NCI-H1105 (cell line): ENCODE measurements at regions not wholly inside any gene's neighbourhood (a gene's known extent, or its start where the extent isn't known, plus 50 kb on each side); places are given as distances from the start of the nearest gene placed in this dataset.

Source experiments
- DNase-seq: peaks from one replicate; lab custom pipeline; 2025; lab: John Stamatoyannopoulos, UW

- DNase-seq: no peak
These were observed 197.2 kb downstream of the TEX29 start for GRCh38 chr13:111517641-111518010.

- DNase-seq: no peak
These were observed 197.8 kb downstream of the TEX29 start for GRCh38 chr13:111518161-111518792.

- DNase-seq: no peak
These were observed 198.6 kb downstream of the TEX29 start for GRCh38 chr13:111519041-111519440.

GRCh38 chr13:111519490-111520170 lies 199.2 kb downstream of the TEX29 start:
- no peak for DNase-seq

- no peak for DNase-seq
These were observed 200.6 kb downstream of the TEX29 start for GRCh38 chr13:111521030-111521429.

- DNase-seq: no peak
These were observed 201.3 kb downstream of the TEX29 start for GRCh38 chr13:111521691-111522229.

- no peak for DNase-seq
These were observed 205.1 kb downstream of the TEX29 start for GRCh38 chr13:111525320-111526118.

GRCh38 chr13:111526922-111527321 lies 206.5 kb downstream of the TEX29 start:
- no peak for DNase-seq

- no peak for DNase-seq
These were observed 207.3 kb downstream of the TEX29 start for GRCh38 chr13:111527614-111528229.

GRCh38 chr13:111528513-111528912 lies 208.1 kb downstream of the TEX29 start:
- DNase-seq: no peak

GRCh38 chr13:111530137-111530870 lies 209.9 kb downstream of the TEX29 start:
- no peak for DNase-seq

- peak; percentile 50 for DNase-seq
These were observed 211.1 kb downstream of the TEX29 start for GRCh38 chr13:111531505-111531904.

GRCh38 chr13:111532111-111532510 lies 211.7 kb downstream of the TEX29 start:
- no peak for DNase-seq

- DNase-seq: peak; percentile 48
These were observed 213.7 kb downstream of the TEX29 start for GRCh38 chr13:111533900-111534683.

- no peak for DNase-seq
These were observed 214.5 kb downstream of the TEX29 start for GRCh38 chr13:111534751-111535522.

GRCh38 chr13:111535523-111535811 lies 215.0 kb downstream of the TEX29 start:
- DNase-seq: no peak

- DNase-seq: no peak
These were observed 215.7 kb downstream of the TEX29 start for GRCh38 chr13:111536075-111536642.

- DNase-seq: no peak
These were observed 216.8 kb downstream of the TEX29 start for GRCh38 chr13:111537115-111537728.

- no peak for DNase-seq
These were observed 217.5 kb downstream of the TEX29 start for GRCh38 chr13:111537843-111538499.
